ENCODE measurements at regions not wholly inside any gene's neighbourhood (a gene's known extent, or its start where the extent isn't known, plus 50 kb on each side); places are given as distances from the start of the nearest gene placed in this dataset.

- no peak for TF ChIP-seq EZH2phosphoT487 (IDR thresholded peaks at IDR 0.05; ENCODE audit: low read depth, severe bottlenecking, unreplicated experiment)
- no peak for TF ChIP-seq EZH2 (IDR thresholded peaks at IDR 0.05; ENCODE audit: borderline replicate concordance)
- TF ChIP-seq CTCF (IDR thresholded peaks at IDR 0.05; ENCODE audit: poor library complexity), result no peak
- 43% methylated on average over 2 of the region's 2 CpGs for WGBS (ENCODE audit: low lambda C conversion rate, missing lambda C conversion rate)
- no peaks in the 10 kb centered on the region for H3K79me2 ChIP-seq
Measured at GRCh38 chr4:116438417-116438816, 647.0 kb downstream of the TRAM1L1 start.

GRCh38 chr4:116427666-116428065 is 657.7 kb downstream of the TRAM1L1 start:
- Histone ChIP-seq H3K27ac (no peak overlapping the region), H3K79me2 (no peaks in the 10 kb centered on the region), H3K4me1 (ENCODE audit: insufficient read depth) (no peaks in the 10 kb centered on the region), H3K9me3 (ENCODE audit: low read depth) (no peaks in the 10 kb centered on the region), H3K36me3 (replicated peaks; ENCODE audit: insufficient read depth, low read depth) (no peaks in the 10 kb centered on the region), H4K20me1 (ENCODE audit: insufficient read depth, poor library complexity, severe bottlenecking) (no peaks in the 10 kb centered on the region), H3K4me2 (no peak overlapping the region), H3K27me3 (no peaks in the 10 kb centered on the region), H2AFZ (no peak overlapping the region), H3K4me3 (no peak overlapping the region), H3K9me2 (replicated peaks; ENCODE audit: insufficient read depth) (no peaks in the 10 kb centered on the region)
- WGBS (ENCODE audit: low lambda C conversion rate, missing lambda C conversion rate), result 88% methylated on average over 1 of the region's 1 CpG
- no peak for DNase-seq (ENCODE audit: low spot score)
- TF ChIP-seq EZH2 (IDR thresholded peaks at IDR 0.05; ENCODE audit: borderline replicate concordance), result no peak
- no peak for TF ChIP-seq CTCF (IDR thresholded peaks at IDR 0.05; ENCODE audit: poor library complexity)
- TF ChIP-seq EZH2phosphoT487 (IDR thresholded peaks at IDR 0.05; ENCODE audit: low read depth, severe bottlenecking, unreplicated experiment), result no peak

More at GRCh38 chr4:116438417-116438816, 647.0 kb downstream of the TRAM1L1 start:
- Histone ChIP-seq H3K4me2 (no peak overlapping the region), H4K20me1 (ENCODE audit: insufficient read depth, poor library complexity, severe bottlenecking) (no peaks in the 10 kb centered on the region), H3K9me2 (replicated peaks; ENCODE audit: insufficient read depth) (no peaks in the 10 kb centered on the region), H3K4me3 (no peak overlapping the region), H3K4me1 (ENCODE audit: insufficient read depth) (no peaks in the 10 kb centered on the region), H3K27me3 (no peaks in the 10 kb centered on the region), H3K27ac (no peak overlapping the region), H2AFZ (no peak overlapping the region), H3K36me3 (replicated peaks; ENCODE audit: insufficient read depth, low read depth) (no peaks in the 10 kb centered on the region), H3K9me3 (ENCODE audit: low read depth) (no peaks in the 10 kb centered on the region)
- no peak for DNase-seq (ENCODE audit: low spot score)

- Histone ChIP-seq H3K27ac (no peak overlapping the region), H3K4me2 (no peak overlapping the region), H3K36me3 (replicated peaks; ENCODE audit: insufficient read depth, low read depth) (no peaks in the 10 kb centered on the region), H3K4me3 (no peak overlapping the region), H3K4me1 (ENCODE audit: insufficient read depth) (no peaks in the 10 kb centered on the region), H3K27me3 (no peaks in the 10 kb centered on the region), H3K9me2 (replicated peaks; ENCODE audit: insufficient read depth) (no peaks in the 10 kb centered on the region), H2AFZ (no peak overlapping the region), H4K20me1 (ENCODE audit: insufficient read depth, poor library complexity, severe bottlenecking) (no peaks in the 10 kb centered on the region), H3K9me3 (ENCODE audit: low read depth) (no peaks in the 10 kb centered on the region), H3K79me2 (no peaks in the 10 kb centered on the region)
- WGBS (ENCODE audit: low lambda C conversion rate, missing lambda C conversion rate), result 76% methylated on average over 2 of the region's 2 CpGs
- no peak for DNase-seq (ENCODE audit: low spot score)
- no peak for TF ChIP-seq EZH2phosphoT487 (IDR thresholded peaks at IDR 0.05; ENCODE audit: low read depth, severe bottlenecking, unreplicated experiment)
- no peak for TF ChIP-seq CTCF (IDR thresholded peaks at IDR 0.05; ENCODE audit: poor library complexity)
- no peak for TF ChIP-seq EZH2 (IDR thresholded peaks at IDR 0.05; ENCODE audit: borderline replicate concordance)
Measured at GRCh38 chr4:116413222-116413621, 672.2 kb downstream of the TRAM1L1 start.

GRCh38 chr4:116401293-116401692 is 684.1 kb downstream of the TRAM1L1 start:
- no peak overlapping the region for H2AFZ ChIP-seq
- 56% methylated on average over 4 of the region's 4 CpGs for WGBS (ENCODE audit: low lambda C conversion rate, missing lambda C conversion rate)
- H3K9me2 ChIP-seq (replicated peaks; ENCODE audit: insufficient read depth), result no peaks in the 10 kb centered on the region
- H3K79me2 ChIP-seq, result no peaks in the 10 kb centered on the region
- H3K27ac ChIP-seq, result no peak overlapping the region
- H4K20me1 ChIP-seq (ENCODE audit: insufficient read depth, poor library complexity, severe bottlenecking), result no peaks in the 10 kb centered on the region
- DNase-seq (ENCODE audit: low spot score), result no peak
- no peak overlapping the region for H3K4me3 ChIP-seq
- no peaks in the 10 kb centered on the region for H3K4me1 ChIP-seq (ENCODE audit: insufficient read depth)
- no peaks in the 10 kb centered on the region for H3K27me3 ChIP-seq
- no peaks in the 10 kb centered on the region for H3K9me3 ChIP-seq (ENCODE audit: low read depth)
- H3K4me2 ChIP-seq, result no peak overlapping the region
- TF ChIP-seq EZH2 (IDR thresholded peaks at IDR 0.05; ENCODE audit: borderline replicate concordance), result no peak
- no peaks in the 10 kb centered on the region for H3K36me3 ChIP-seq (replicated peaks; ENCODE audit: insufficient read depth, low read depth)

Data from hepatocyte (in vitro differentiated cells).